ENCODE measurements at regions not wholly inside any gene's neighbourhood (a gene's known extent, or its start where the extent isn't known, plus 50 kb on each side); places are given as distances from the start of the nearest gene placed in this dataset.

DNA sequence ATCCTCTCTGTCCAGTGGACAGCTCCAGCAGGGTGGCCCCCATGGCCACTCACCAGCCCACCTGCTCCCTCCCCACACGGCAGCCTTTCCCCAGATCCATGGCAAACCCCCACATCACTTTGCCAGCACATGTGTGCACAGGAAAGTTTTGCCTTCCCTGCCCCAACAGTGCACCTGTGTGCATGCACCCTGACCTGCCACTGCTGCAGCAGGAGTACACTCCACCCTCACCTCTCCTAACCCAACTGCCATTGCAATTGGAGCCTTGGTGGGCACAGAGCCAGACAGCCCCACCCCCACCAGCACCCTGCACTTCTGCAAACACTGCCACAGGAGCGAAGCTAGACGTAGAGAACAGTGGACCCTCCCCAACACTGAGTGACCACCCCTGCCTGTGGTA, 308.9 kb downstream of the CEP170 start:
- TF ChIP-seq, protein P1, sequence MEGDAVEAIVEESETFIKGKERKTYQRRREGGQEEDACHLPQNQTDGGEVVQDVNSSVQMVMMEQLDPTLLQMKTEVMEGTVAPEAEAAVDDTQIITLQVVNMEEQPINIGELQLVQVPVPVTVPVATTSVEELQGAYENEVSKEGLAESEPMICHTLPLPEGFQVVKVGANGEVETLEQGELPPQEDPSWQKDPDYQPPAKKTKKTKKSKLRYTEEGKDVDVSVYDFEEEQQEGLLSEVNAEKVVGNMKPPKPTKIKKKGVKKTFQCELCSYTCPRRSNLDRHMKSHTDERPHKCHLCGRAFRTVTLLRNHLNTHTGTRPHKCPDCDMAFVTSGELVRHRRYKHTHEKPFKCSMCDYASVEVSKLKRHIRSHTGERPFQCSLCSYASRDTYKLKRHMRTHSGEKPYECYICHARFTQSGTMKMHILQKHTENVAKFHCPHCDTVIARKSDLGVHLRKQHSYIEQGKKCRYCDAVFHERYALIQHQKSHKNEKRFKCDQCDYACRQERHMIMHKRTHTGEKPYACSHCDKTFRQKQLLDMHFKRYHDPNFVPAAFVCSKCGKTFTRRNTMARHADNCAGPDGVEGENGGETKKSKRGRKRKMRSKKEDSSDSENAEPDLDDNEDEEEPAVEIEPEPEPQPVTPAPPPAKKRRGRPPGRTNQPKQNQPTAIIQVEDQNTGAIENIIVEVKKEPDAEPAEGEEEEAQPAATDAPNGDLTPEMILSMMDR (IDR thresholded peaks at IDR 0.05; ENCODE audit: low read length) = no peak
- TF ChIP-seq EZH2 (IDR thresholded peaks at IDR 0.05; ENCODE audit: borderline replicate concordance, low read length) = no peak
